Lower lobe of right lung (tissue), 2 donors: ENCODE measurements at regions not wholly inside any gene's neighbourhood (a gene's known extent, or its start where the extent isn't known, plus 50 kb on each side); places are given as distances from the start of the nearest gene placed in this dataset.

ENCODE experiments used
- ATAC-seq, 2 donors: fragments of 200-7000 bp; cut with Tn5 transposase; one replicate each; pipeline ENCODE4 v1.9.1; 2020 to 2022; ENCODE audit warnings: mild to moderate bottlenecking in 2 of 2, moderate library complexity in 2 of 2
- DNase-seq: peaks from one replicate; pipeline ENCODE4 v3.0.0-alpha.2; 2020
- H3K27ac ChIP-seq: fragments of 200-600 bp; one replicate; pipeline ENCODE4 v1.8.0; 2022
- H3K27me3 ChIP-seq: fragments of 200-600 bp; one replicate; pipeline ENCODE4 v1.8.0; 2022; ENCODE audit warnings: low read depth
- H3K36me3 ChIP-seq: fragments of 200-600 bp; one replicate; pipeline ENCODE4 v1.8.0; 2022; ENCODE audit warnings: mild to moderate bottlenecking
- H3K4me1 ChIP-seq: fragments of 200-600 bp; one replicate; pipeline ENCODE4 v1.8.0; 2022
- H3K4me3 ChIP-seq: fragments of 200-600 bp; one replicate; pipeline ENCODE4 v1.8.0; 2022; ENCODE audit warnings: mild to moderate bottlenecking
- H3K9me3 ChIP-seq: fragments of 200-600 bp; one replicate; pipeline ENCODE4 v1.8.0; 2022
- CTCF ChIP-seq: fragments of 200-600 bp; IDR thresholded peaks from one replicate; pipeline ENCODE4 v1.8.0; 2022; ENCODE audit warnings: antibody characterized with exemption, mild to moderate bottlenecking
- intact Hi-C: fragments of 100-400 bp; cut with DNase I; formaldehyde crosslinking; loops from one replicate; pipeline ENCODE4 v1.11.0; 2022
- donor health status: DM: no; HTN: yes; CAD: no; lungs with severe emphysema.

- intact Hi-C loops: no loop called here
- DNase-seq: no peak
- ATAC-seq: no peak
- no peak overlapping the region for H3K4me3 ChIP-seq
- H3K4me1 ChIP-seq: no peaks in the 10 kb centered on the region
- no peak for TF ChIP-seq CTCF
- H3K27ac ChIP-seq: no peak overlapping the region
- no peaks in the 10 kb centered on the region for H3K27me3 ChIP-seq
- H3K9me3 ChIP-seq: no peaks in the 10 kb centered on the region
- no peaks in the 10 kb centered on the region for H3K36me3 ChIP-seq
These were observed 354.6 kb downstream of the RAD51AP2 start for GRCh38 chr2:17163638-17164037.

GRCh38 chr2:17162713-17163112, 355.5 kb downstream of the RAD51AP2 start:
- Histone ChIP-seq H3K4me1 (no peaks in the 10 kb centered on the region), H3K4me3 (no peak overlapping the region), H3K36me3 (no peaks in the 10 kb centered on the region), H3K27ac (no peak overlapping the region), H3K9me3 (no peaks in the 10 kb centered on the region), H3K27me3 (no peaks in the 10 kb centered on the region)
- intact Hi-C loops: no loop called here
- ATAC-seq (no peak), DNase-seq (no peak)
- TF ChIP-seq CTCF: no peak

DNA sequence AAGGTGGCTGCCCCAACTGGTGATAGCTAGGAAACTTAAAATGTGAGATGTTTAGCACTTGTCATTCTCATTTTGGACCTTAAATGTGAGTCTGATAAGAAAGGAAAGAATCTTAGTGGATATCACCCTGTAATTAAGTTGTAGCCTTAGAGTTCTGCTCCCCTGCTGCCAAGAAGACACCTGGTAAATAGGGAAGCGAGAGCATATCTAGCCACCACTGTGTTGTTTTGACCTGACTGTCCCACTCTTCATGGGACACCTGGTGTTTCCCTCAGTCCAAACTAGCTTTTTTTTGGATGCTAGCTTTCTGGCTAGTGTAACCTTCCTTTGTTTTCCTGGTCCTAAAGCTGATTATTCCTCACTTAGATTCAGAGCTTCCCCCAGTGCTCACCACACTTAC, 357.6 kb downstream of the RAD51AP2 start:
- DNase-seq: no peak

GRCh38 chr2:17156086-17156485, 362.2 kb downstream of the RAD51AP2 start:
- no peak overlapping the region for H3K27ac ChIP-seq
- no peaks in the 10 kb centered on the region for H3K4me1 ChIP-seq
- no peaks in the 10 kb centered on the region for H3K36me3 ChIP-seq
- no peak for TF ChIP-seq CTCF
- no peak overlapping the region for H3K4me3 ChIP-seq
- no peaks in the 10 kb centered on the region for H3K9me3 ChIP-seq
- no peaks in the 10 kb centered on the region for H3K27me3 ChIP-seq
- intact Hi-C loops: no loop called here
- ATAC-seq (no peak), DNase-seq (no peak)

More for the DNA sequence above, 357.6 kb downstream of the RAD51AP2 start:
- Histone ChIP-seq H3K4me3 (no peak overlapping the region), H3K9me3 (no peaks in the 10 kb centered on the region), H3K36me3 (no peaks in the 10 kb centered on the region), H3K4me1 (no peaks in the 10 kb centered on the region), H3K27me3 (no peaks in the 10 kb centered on the region), H3K27ac (no peak overlapping the region)
- intact Hi-C loops: no loop called here
- no peak for ATAC-seq
- no peak for TF ChIP-seq CTCF

DNA sequence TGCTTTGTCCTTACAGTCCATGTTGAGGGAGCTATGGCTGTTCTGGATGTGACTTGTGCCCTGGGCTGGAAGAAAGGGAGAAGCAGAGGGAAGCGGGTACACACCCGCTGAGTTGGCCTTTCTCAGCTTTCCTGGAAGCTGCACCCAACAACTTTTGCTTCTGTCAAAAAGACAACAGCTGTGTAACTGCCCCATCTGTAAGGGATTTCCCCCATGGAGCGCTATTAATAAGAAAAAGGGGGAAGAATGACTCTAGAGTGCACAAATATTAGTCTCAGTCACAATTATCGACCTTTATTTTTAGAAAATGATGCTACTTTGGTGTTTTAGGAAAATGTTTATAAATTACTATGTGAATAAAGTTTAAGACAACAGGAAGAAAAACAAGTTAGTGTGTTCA, 368.3 kb downstream of the RAD51AP2 start:
- Histone ChIP-seq H3K36me3 (no peaks in the 10 kb centered on the region), H3K4me1 (no peaks in the 10 kb centered on the region), H3K9me3 (no peaks in the 10 kb centered on the region), H3K27ac (no peak overlapping the region), H3K27me3 (no peaks in the 10 kb centered on the region), H3K4me3 (no peak overlapping the region)
- ATAC-seq (no peak), DNase-seq (no peak)
- no peak for TF ChIP-seq CTCF
- intact Hi-C loops: no loop called here
